ENCODE measurements at regions not wholly inside any gene's neighbourhood (a gene's known extent, or its start where the extent isn't known, plus 50 kb on each side); places are given as distances from the start of the nearest gene placed in this dataset.

GRCh38 chr10:31614611-31615010 lies 295.6 kb downstream of the ZEB1 start:
- no peak for DNase-seq (ENCODE audit: low read depth in 4 of 4, low spot score in 3 of 4)

DNA sequence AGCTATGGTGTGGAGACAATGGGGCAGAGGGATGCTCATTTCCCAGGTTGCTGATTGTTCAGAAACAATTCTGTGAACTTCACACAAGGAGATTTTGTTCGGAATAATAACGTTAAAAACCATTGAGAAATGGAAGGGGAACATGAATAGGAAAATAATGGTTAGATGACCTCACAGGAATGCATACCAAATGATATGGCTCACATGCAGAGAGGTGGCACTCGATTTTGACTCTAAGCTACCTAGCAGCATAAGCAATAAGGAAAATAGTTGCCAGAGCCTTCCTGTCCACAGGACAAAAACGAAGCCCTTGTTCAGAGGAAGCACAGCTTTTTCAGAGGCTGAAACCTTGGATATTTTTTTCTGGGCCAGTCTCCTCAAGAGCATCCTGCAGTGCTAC lies 293.1 kb downstream of the ZEB1 start:
- DNase-seq (ENCODE audit: low read depth in 4 of 4, low spot score in 3 of 4): no peak

DNA sequence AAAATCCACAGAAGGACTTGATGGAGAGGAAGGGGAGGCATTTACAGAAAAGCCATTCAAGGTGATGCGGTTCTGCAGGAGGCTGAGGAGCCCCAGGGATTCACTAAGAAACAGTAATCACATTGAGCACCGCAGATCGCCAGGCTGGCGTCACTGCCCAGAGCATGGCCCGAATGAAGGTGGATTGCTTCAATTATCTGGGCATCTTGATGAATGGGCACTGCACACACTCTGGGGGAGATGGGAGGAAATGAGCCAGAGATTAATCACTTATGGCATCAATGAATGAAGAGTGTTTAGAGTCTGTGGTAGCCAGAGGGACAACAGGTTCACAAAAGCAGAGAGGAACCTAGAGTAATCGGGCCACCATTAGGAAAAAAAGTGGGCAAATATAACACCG lies 292.1 kb downstream of the ZEB1 start:
- DNase-seq (ENCODE audit: low read depth in 4 of 4, low spot score in 3 of 4): no peak

GRCh38 chr10:31607481-31607880 lies 288.5 kb downstream of the ZEB1 start:
- no peak for DNase-seq (ENCODE audit: low read depth in 4 of 4, low spot score in 3 of 4)

GRCh38 chr10:31606841-31607240 lies 287.8 kb downstream of the ZEB1 start:
- no peak for DNase-seq (ENCODE audit: low read depth in 4 of 4, low spot score in 3 of 4)

- peak in 3 of 4 donors; percentile 36 to 43 (median 39) for DNase-seq (ENCODE audit: low read depth in 4 of 4, low spot score in 3 of 4)
Observed at GRCh38 chr10:31605861-31606525, 287.0 kb downstream of the ZEB1 start.

GRCh38 chr10:31605426-31605825 lies 286.4 kb downstream of the ZEB1 start:
- DNase-seq (ENCODE audit: low read depth in 4 of 4, low spot score in 3 of 4): no peak

- no peak for DNase-seq (ENCODE audit: low read depth in 4 of 4, low spot score in 3 of 4)
Observed at GRCh38 chr10:31604646-31605170, 285.7 kb downstream of the ZEB1 start.

DNA sequence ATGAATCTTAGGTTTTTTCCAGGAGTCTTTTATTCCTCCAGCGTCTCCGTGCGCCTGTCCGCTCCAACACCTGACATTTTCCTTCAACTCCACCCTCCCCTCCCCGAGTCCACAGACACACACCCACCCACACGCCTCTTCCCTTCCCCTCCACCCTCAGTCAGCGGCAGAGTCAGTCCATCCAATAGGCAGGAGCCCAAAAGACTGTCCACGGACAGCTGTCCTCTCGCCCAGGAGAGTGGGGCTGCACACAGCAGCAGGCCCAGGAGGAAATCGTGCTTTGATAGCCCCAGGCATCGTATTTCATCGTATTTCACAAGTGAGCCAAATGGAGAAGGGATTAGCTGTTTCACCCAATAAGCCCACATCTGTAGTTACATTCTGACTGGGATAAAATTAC lies 285.1 kb downstream of the ZEB1 start:
- peak in 1 of 4 donors; percentile 16 for DNase-seq (ENCODE audit: low read depth in 4 of 4, low spot score in 3 of 4)

- DNase-seq (ENCODE audit: low read depth in 4 of 4, low spot score in 3 of 4): peak; percentile 91 to 94 (median 92)
Observed at GRCh38 chr10:31603235-31604087, 284.4 kb downstream of the ZEB1 start.

GRCh38 chr10:31602541-31603234 lies 283.7 kb downstream of the ZEB1 start:
- peak in 3 of 4 donors; percentile 42 to 52 (median 43) for DNase-seq (ENCODE audit: low read depth in 4 of 4, low spot score in 3 of 4)

- no peak for DNase-seq (ENCODE audit: low read depth in 4 of 4, low spot score in 3 of 4)
Observed at GRCh38 chr10:31601136-31601535, 282.1 kb downstream of the ZEB1 start.

GRCh38 chr10:31599626-31600504 lies 280.8 kb downstream of the ZEB1 start:
- DNase-seq (ENCODE audit: low read depth in 4 of 4, low spot score in 3 of 4): no peak

DNA sequence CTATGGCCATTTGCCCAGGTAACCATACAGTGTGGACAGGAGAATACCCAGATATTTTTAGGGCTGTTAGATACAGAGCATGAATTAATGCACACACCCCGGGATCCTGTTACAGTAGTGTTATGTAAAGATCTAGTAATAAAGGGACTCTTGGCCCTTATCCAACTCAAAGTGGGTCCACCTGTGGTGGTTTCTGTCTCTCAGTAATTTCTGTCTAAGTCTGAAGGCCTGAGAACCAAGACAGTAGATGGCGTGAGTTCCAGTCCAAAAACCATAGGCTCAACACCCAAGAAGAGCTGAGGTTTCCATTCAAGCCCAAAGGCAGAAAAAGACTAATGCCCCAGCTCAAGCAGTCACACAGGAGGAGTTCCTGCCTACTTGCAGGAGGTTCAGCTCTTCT lies 277.7 kb downstream of the ZEB1 start:
- DNase-seq (ENCODE audit: low read depth in 4 of 4, low spot score in 3 of 4): no peak

DNA sequence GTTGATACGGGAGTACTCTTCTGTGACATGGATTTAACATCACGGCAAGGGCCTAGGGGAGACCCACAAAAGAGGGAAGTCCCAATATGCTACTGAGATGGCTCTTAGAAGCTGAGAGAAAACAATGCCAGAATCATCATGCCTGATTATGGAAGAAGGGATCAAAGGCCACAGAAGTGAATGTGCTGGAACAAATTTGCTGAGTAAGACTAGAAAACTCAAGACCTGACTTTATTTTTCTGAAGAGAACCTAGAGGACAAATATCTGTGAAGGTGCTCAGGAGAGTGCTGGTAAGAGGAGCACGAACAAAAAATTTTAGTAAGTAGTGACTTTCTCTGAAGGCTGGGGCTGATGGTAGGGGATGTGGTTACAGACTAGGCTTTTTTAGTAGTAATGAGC lies 277.0 kb downstream of the ZEB1 start:
- no peak for DNase-seq (ENCODE audit: low read depth in 4 of 4, low spot score in 3 of 4)

DNA sequence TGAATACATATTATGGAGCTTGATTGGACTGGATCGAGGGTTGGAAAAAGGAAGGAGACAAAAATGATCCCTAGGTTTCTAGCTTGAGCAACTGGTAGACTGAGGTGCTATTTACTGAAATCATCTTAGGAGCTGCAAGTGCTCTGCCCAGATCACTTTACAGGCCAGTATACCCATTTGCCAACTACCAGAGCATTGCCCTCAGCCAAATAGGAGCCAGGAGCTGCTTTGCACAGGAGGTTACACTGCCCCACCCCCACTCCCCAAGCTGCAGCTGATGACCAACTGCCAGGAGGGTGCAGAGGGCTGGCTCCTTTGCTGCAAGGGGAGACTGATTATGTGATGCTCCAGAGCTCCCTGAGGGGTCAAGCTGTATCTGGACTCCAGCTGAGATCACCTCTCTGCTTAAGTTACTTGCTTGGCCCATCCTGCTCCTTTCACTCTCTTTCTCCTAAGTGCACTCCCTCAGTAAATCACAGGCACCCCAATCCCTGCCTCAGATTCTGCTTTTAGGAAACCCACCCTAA lies 275.4 kb downstream of the ZEB1 start:
- no peak for DNase-seq (ENCODE audit: low read depth in 4 of 4, low spot score in 3 of 4)

GRCh38 chr10:31593124-31593523 lies 274.1 kb downstream of the ZEB1 start:
- no peak for DNase-seq (ENCODE audit: low read depth in 4 of 4, low spot score in 3 of 4)

DNA sequence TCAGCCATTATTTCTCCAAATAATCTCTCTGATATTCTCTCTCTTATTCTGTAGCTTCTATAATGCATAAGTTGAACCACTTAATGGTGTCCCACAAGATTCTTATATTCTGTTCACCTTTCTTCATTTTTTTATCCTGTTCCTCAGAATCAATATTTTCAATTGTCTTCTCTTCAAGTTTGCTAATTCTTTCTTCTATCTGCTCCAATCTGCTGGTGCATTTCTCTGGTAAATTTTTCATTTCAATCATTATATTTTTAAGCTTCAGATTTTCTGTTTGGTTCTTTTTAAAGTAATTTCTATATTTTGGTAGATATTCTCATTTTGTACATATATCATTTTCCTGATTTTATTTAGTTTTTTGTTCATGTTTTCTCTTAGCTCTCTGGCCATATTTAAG lies 272.6 kb downstream of the ZEB1 start:
- DNase-seq (ENCODE audit: low read depth in 4 of 4, low spot score in 3 of 4): no peak

DNA sequence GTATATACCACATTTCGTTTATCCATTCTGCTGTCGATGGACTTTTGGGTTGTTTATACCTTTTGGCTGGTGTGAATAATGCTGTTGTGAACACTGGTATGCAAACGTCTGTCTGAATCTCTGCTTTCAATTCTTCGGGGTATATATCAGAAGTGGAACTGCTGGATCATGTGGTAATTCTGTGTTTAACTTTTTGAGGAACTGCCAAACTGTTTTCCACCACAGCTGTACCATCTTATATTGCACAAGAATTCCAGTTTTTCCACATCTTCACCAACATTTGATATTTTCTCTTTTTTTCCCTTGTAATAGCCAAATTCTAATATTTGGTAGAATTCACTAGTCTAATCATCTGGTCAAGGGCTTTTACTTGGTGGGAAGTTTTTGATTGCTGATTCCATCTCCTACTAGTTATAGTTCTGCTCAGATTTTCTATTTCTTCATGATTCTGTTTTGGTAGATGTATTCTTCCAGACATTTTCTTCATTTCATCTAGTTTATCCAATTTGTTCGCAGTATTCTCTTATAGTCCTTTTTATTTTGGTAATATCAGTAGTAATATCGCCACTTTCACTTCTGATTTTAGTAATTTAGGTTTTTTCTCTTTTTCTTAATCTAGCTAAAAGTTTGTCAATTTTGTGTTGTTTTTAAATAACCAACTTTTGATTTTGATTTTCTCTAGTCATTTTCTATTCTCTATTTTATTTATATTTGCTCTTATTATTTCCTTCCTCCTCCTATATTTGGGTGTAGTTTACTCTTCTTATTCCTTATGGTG lies 271.2 kb downstream of the ZEB1 start:
- no peak for DNase-seq (ENCODE audit: low read depth in 4 of 4, low spot score in 3 of 4)

Data from left renal pelvis (tissue), 4 donors.